Fibroblast of lung (primary cell): ENCODE measurements at regions not wholly inside any gene's neighbourhood (a gene's known extent, or its start where the extent isn't known, plus 50 kb on each side); places are given as distances from the start of the nearest gene placed in this dataset.

Experiments
- EZH2 ChIP-seq: IDR thresholded peaks from 2 replicates; pipeline ENCODE4 v1.5.1; 2012; ENCODE audit warnings: low read length, control low read depth, mild to moderate bottlenecking; ENCODE audit errors: missing control alignments
- TF ChIP-seq, protein P1 (sequence below), 2 donors: IDR thresholded peaks in 1 of 2; conservative IDR thresholded peaks in 1 of 2; 1 replicate in 1 of 2; 2 replicates in 1 of 2; pipeline ENCODE4 v1.5.1; 2011 to 2012; ENCODE audit warnings: low read length in 2 of 2, control low read depth in 1 of 2, inconsistent platforms in 1 of 2, low read depth in 1 of 2, mild to moderate bottlenecking in 1 of 2

DNA sequence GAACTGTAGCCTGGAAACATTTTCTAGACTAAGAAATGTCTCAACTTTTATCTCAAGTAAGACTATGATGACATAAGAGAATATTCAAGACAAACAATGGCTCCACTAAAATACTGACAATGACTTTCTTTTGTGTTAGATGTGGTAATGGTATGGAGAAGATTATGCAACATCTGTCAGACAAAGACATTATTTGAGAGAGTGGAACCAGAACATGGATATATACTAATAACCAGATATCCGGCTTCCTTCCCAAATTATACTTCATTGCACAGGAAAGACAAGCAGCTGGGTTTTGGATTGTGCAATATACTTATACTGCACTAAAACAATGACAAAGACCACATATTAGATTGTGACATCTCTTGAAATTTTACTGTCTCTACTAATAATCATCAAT lies 290.8 kb upstream of the GIMD1 start:
- TF ChIP-seq, protein P1, sequence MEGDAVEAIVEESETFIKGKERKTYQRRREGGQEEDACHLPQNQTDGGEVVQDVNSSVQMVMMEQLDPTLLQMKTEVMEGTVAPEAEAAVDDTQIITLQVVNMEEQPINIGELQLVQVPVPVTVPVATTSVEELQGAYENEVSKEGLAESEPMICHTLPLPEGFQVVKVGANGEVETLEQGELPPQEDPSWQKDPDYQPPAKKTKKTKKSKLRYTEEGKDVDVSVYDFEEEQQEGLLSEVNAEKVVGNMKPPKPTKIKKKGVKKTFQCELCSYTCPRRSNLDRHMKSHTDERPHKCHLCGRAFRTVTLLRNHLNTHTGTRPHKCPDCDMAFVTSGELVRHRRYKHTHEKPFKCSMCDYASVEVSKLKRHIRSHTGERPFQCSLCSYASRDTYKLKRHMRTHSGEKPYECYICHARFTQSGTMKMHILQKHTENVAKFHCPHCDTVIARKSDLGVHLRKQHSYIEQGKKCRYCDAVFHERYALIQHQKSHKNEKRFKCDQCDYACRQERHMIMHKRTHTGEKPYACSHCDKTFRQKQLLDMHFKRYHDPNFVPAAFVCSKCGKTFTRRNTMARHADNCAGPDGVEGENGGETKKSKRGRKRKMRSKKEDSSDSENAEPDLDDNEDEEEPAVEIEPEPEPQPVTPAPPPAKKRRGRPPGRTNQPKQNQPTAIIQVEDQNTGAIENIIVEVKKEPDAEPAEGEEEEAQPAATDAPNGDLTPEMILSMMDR (conservative IDR thresholded peaks at IDR 0.05 in 1 of 2, IDR thresholded peaks at IDR 0.05 in 1 of 2; ENCODE audit: low read depth in 1 of 2, low read length in 2 of 2), result no peak
- TF ChIP-seq EZH2, result no peak
